Liver (tissue), 3 donors: ENCODE measurements at regions not wholly inside any gene's neighbourhood (a gene's known extent, or its start where the extent isn't known, plus 50 kb on each side); places are given as distances from the start of the nearest gene placed in this dataset.

Source experiments
- EGR1 ChIP-seq, 2 donors: IDR thresholded peaks; 2 replicates each; pipeline ENCODE4 v1.6.1; 2016 to 2018; ENCODE audit warnings: antibody characterized with exemption in 2 of 2, low read depth in 2 of 2
- GABPA ChIP-seq, 2 donors: IDR thresholded peaks in 1 of 2; conservative IDR thresholded peaks in 1 of 2; 2 replicates each; pipeline ENCODE4 v1.6.1; 2016; ENCODE audit warnings: antibody characterized with exemption in 2 of 2, mild to moderate bottlenecking in 1 of 2, moderate library complexity in 1 of 2
- JUND ChIP-seq, 2 donors: IDR thresholded peaks; 2 replicates each; pipeline ENCODE4 v1.6.1; 2016; ENCODE audit warnings: antibody characterized with exemption in 2 of 2
- NR2F2 ChIP-seq: IDR thresholded peaks from 2 replicates; pipeline ENCODE4 v1.6.1; 2016; ENCODE audit warnings: antibody characterized with exemption
- RAD21 ChIP-seq, 2 donors: IDR thresholded peaks; 2 replicates each; pipeline ENCODE4 v1.6.1; 2016; ENCODE audit warnings: antibody characterized with exemption in 2 of 2, mild to moderate bottlenecking in 2 of 2
- SP1 ChIP-seq: IDR thresholded peaks from 2 replicates; pipeline ENCODE4 v1.6.1; 2018; ENCODE audit warnings: antibody characterized with exemption, mild to moderate bottlenecking
- TAF1 ChIP-seq: conservative IDR thresholded peaks from 2 replicates; pipeline ENCODE4 v1.6.1; 2016; ENCODE audit warnings: antibody characterized with exemption, mild to moderate bottlenecking
- YY1 ChIP-seq: IDR thresholded peaks from 2 replicates; pipeline ENCODE4 v1.6.1; 2016; ENCODE audit warnings: antibody characterized with exemption, mild to moderate bottlenecking
- TF ChIP-seq, protein P1 (sequence below): fragments of 150-350 bp; IDR thresholded peaks from 2 replicates; pipeline ENCODE4 v1.5.1; 2017; ENCODE audit warnings: improper control_type of control experiment, low read depth, low read length; ENCODE audit not compliant: missing input control
- TF ChIP-seq, protein P2 (sequence below): IDR thresholded peaks from 2 replicates; pipeline ENCODE4 v1.6.1; 2016; ENCODE audit warnings: antibody characterized with exemption
- TF ChIP-seq, protein P3 (sequence below): IDR thresholded peaks from 2 replicates; pipeline ENCODE4 v1.6.1; 2016; ENCODE audit warnings: antibody characterized with exemption
- donor health status: healthy.
- donor health status: healthy.

DNA sequence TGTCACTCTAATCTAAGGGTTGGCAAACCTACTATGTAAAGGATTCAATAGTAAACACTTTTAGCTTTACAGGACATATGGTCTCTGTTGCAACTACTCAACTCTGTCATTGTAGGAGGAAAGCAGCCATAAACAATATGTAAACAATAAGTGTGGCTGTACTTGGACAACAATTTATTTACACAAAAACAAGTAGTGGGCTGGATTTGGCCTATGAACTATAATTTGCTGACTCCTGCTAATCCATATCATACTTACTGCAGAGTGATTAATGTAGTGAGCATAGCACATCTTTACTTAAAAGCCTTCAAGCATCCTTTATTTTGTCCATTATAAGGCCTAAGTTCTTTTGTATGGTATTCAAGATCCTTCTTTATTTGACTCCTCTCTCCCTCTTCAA is 441.9 kb downstream of the ZIC1 start:
- TF ChIP-seq JUND (IDR thresholded peaks at IDR 0.05) (no peak), YY1 (no peak), SP1 (no peak), RAD21 (IDR thresholded peaks at IDR 0.05) (no peak), TAF1 (no peak), NR2F2 (no peak), EGR1 (IDR thresholded peaks at IDR 0.05; ENCODE audit: low read depth in 2 of 2) (no peak), GABPA (IDR thresholded peaks at IDR 0.05 in 1 of 2, conservative IDR thresholded peaks at IDR 0.05 in 1 of 2) (no peak)
- TF ChIP-seq, protein P1, sequence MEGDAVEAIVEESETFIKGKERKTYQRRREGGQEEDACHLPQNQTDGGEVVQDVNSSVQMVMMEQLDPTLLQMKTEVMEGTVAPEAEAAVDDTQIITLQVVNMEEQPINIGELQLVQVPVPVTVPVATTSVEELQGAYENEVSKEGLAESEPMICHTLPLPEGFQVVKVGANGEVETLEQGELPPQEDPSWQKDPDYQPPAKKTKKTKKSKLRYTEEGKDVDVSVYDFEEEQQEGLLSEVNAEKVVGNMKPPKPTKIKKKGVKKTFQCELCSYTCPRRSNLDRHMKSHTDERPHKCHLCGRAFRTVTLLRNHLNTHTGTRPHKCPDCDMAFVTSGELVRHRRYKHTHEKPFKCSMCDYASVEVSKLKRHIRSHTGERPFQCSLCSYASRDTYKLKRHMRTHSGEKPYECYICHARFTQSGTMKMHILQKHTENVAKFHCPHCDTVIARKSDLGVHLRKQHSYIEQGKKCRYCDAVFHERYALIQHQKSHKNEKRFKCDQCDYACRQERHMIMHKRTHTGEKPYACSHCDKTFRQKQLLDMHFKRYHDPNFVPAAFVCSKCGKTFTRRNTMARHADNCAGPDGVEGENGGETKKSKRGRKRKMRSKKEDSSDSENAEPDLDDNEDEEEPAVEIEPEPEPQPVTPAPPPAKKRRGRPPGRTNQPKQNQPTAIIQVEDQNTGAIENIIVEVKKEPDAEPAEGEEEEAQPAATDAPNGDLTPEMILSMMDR: no peak
- TF ChIP-seq, protein P2, sequence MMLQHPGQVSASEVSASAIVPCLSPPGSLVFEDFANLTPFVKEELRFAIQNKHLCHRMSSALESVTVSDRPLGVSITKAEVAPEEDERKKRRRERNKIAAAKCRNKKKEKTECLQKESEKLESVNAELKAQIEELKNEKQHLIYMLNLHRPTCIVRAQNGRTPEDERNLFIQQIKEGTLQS: no peak
- TF ChIP-seq, protein P3, sequence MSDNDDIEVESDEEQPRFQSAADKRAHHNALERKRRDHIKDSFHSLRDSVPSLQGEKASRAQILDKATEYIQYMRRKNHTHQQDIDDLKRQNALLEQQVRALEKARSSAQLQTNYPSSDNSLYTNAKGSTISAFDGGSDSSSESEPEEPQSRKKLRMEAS: no peak
